LHCN-M2 (cell line): ENCODE measurements at regions not wholly inside any gene's neighbourhood (a gene's known extent, or its start where the extent isn't known, plus 50 kb on each side); places are given as distances from the start of the nearest gene placed in this dataset.

ENCODE experiments used
- DNase-seq: peaks from one replicate; pipeline ENCODE4 v3.0.0-alpha.2; 2012; ENCODE audit warnings: low read depth

DNA sequence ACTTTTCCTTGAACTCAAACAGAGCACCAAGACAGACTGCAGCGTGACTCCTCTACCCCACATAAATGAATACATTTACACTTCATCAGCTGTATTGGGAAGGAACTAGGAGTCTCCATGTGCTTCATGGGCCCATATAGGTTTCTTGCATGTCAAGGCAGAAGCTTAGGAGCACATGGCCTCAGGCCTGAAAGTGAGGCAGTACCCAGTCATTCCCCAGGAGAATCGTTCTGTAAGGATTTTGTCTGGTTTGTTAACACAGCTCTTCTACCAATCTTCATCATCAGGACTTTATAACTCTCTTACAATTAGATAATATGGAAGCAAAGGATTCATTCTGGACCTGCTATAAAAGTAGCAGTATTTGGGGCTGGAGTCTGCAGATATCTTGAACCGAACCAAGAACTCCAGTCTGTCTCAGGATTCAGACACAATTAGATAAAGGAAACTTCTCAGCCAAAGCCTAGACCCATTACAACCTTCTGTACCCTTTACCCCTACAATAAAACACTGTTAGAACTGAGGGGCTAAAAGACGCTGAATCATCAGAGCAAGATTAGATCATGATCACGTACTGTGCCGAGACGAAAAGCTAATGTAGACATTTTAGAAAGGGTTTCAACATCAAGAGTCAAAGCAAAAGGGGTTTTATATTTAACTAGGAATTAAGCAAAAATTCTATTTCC, 385.5 kb upstream of the SLC30A5 start:
- no peak for DNase-seq

DNA sequence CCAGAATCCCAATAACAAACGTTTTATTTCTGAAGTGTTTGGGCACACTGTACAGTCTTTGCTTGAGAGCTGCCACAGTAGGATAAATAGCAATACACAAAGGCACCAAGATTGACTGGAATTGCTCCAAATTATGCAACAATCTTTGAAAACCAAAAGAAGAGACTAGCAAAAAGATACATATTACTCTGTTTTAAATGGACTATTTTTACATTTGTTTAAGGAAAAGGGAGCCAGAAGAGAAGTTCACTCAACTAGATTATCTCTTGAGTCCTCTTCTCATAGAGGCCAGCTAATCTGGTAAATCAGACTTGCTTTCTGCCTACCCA, 385.0 kb upstream of the SLC30A5 start:
- DNase-seq: no peak

DNA sequence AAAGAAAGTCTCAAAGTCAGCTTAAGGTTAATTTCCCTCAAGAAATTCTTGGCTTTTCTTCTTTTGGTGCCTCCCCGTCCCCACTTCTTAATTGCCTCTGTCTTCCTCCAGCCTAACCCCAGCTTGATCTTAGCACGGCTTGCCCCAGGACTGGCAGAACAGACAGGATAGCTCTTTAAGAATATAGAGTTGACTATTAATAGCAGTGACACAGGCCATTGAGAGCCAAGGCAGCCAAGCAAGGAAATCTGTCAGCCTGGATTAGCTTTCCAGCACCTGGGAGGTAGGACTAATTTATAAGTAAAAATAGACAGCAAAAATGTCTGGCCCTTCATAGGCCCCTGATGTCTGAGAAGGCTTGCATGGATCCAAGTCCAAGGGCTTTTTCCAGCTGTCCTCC, 384.6 kb upstream of the SLC30A5 start:
- no peak for DNase-seq

- no peak for DNase-seq
Observed at GRCh38 chr5:68710514-68710913, 383.3 kb upstream of the SLC30A5 start.

DNA sequence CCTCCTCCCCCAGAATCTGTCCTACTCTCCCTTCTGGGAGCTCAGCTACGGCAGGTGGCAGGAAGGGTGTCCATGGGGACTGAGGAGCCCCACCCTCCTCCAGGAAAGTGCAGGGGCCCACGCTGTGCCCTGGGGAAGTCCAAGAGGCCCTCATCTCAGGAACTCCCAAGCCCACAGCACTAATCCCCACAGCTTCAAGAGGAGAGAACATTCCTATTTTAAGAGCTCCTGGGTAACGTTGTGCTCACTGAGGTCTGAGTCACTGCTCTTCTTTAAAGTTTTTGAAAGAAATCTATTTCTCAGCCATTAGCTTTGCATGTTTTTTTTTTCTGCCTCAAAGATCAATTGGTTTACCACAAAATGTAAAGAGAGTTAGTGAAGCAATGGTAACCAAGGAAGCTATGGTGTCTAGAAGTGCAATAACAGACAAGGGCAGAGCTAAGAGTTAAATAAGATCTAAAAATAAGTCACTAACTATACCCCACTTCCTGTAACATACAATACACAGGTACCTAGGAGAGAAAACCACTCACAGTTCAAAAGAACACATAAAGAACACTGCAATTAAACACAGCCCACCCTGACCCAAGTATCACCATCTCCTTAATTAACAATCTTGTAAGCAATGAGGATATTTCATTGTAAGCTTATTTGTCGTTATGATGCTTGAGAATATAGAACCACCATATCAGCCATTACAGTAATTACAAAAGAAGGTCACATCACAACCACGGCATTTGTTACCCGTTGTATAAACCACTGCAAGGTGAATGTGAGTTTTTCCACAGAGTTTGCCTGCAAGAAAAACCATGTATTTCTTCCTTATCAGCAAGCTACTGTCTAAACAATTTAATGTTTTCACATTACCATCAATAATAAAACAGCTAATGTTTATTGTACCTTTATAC, 382.3 kb upstream of the SLC30A5 start:
- DNase-seq: peak; percentile 25

DNA sequence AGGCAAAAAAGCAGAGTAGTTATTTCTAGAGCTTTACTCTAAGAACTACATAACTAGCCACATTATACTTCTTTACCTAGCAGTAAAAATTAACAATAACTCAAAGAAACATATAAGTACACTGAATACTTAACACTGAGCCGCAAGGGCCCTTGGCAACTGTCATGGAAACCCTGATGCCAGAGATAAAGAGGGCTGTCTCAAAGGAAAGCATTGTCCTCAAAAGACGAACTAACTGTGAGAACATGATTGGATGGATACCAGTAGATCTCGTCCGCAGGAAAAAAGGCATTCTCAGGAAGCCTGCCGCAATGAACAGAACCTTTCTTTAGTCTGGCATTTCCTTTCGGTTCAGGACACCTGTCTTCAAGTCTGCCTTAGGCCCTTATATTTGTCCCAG, 379.0 kb upstream of the SLC30A5 start:
- no peak for DNase-seq

DNA sequence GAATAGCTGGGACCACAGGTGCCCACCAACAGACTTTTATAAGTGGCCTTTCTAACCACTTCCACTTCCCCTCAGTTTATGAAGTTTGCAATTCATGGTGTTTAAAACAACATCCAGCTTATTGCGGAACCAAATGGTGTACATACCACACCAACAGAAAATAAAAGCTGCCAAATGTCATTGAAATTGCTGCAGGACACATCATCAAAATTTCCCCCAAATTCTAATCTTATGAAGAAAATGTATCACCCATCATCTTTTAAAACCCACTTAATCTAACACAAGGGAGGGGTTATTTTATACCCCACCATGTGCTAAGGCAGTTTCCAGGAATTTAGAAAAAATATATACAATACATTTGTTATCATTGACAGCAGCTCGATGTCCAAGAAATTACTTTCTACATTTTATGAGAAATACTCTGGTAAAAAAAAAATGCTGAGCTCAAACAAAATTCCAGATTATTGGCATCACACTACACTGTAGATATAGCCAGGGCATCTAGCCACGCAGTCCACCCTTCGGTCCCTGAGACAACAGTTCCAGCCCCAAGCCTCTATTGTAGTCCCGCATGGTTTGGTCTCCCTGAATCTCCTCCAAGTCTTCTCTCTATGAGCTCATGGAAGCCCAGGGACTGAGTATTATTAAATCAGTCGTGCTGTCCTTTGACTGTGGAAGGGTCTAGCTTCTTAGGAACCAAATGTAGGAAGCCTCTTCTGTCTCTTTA, 372.8 kb upstream of the SLC30A5 start:
- DNase-seq: no peak

DNA sequence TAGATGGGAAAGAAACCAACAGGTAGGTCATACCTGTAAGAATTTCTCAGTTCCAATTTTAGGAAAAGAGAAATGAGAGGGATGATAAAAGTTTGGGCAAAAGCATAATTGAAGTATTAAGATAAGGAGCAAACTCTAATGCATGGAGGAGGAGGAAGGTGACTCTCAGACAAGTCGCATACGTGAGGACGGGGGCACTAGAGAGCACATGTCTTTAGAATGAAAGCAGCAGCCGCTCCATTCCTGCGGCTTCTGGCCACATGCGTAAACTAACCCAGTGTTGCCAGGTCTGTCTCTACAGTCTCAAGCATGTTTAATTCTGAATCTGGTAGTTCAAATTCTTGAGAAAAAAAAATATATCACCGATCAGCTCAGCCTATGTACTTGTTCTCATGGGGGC, 371.5 kb upstream of the SLC30A5 start:
- DNase-seq: no peak

GRCh38 chr5:68725905-68726683, 367.7 kb upstream of the SLC30A5 start:
- no peak for DNase-seq

- DNase-seq: no peak
Observed at GRCh38 chr5:68727931-68728330, 365.9 kb upstream of the SLC30A5 start.

GRCh38 chr5:68729678-68730077, 364.1 kb upstream of the SLC30A5 start:
- no peak for DNase-seq

DNA sequence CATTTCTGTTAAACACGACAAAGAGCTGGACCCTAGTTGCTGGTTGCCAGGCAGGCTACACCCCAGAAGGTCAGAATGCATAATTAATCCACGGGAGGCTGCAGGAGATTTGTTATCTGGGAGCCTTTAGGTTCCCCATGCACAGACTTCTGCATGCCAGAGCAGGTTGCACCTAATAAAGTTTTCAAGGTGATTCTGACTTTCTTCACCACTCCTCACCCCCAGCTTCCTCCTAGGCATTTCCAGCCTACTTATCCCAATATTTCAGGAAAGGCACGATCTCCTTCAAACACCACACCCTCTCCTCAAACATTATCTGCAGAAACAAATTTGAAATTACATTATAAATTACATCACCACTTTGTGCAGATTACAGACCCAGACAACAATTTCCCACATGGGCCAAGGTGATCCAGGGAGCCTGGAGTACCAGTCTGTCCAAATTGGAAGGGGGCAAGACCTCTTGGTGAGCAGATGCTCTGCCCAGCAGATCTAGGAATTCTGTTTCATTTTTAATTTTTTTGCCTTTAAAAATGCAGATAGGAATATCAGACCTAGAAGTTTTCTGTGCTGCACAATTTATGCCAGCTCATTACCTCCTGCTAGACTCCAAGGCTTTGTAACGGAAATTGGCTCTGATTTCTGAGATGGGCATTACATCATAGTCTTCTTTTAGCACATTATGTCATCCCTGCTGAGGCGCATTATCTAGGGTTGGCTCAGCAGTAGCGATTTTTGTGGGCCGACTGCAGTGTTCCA, 363.4 kb upstream of the SLC30A5 start:
- peak; percentile 68 for DNase-seq

- no peak for DNase-seq
Observed at GRCh38 chr5:68730979-68731654, 362.7 kb upstream of the SLC30A5 start.

GRCh38 chr5:68732251-68732650, 361.6 kb upstream of the SLC30A5 start:
- DNase-seq: no peak

GRCh38 chr5:68734781-68735180, 359.0 kb upstream of the SLC30A5 start:
- no peak for DNase-seq

DNA sequence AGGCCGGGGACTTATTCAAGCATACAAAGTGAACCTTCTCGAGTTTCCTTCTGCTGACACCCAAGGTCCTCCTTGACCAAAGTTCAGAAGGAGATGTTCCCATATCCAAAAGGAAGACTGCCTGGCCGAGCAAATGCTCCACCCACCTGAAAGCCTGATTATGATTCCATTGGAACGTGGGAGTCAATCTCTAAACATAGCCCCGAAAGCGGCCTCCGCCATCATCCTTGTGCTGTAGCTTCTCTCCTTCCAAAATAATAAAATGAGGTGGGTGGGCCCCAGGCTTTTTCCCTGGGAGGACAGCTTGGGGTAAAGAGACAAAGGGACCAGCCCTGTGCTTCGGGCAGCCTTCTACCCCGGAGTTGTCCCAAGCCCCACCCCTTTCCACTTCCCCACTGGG, 355.6 kb upstream of the SLC30A5 start:
- DNase-seq: no peak

- no peak for DNase-seq
Observed at GRCh38 chr5:68738841-68739240, 355.0 kb upstream of the SLC30A5 start.

DNA sequence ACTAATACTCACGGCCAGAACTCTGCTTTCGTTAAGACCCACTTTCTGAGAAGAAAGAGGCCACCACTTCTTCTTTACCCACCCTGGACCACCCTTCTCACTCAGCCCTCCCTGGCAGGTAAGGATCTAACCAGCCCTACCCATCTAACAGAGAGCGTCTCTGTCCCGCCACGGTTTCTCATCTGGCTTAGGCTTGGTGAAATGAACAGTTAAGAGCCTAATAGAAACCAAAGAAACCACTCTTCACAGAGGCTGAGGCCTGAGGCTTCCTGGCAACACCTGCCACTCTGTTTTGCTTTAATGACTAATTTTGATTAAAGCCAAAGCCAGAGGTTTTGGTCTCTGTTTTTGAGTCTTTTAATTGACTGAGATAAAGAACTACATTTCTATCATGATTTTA, 354.1 kb upstream of the SLC30A5 start:
- no peak for DNase-seq

DNA sequence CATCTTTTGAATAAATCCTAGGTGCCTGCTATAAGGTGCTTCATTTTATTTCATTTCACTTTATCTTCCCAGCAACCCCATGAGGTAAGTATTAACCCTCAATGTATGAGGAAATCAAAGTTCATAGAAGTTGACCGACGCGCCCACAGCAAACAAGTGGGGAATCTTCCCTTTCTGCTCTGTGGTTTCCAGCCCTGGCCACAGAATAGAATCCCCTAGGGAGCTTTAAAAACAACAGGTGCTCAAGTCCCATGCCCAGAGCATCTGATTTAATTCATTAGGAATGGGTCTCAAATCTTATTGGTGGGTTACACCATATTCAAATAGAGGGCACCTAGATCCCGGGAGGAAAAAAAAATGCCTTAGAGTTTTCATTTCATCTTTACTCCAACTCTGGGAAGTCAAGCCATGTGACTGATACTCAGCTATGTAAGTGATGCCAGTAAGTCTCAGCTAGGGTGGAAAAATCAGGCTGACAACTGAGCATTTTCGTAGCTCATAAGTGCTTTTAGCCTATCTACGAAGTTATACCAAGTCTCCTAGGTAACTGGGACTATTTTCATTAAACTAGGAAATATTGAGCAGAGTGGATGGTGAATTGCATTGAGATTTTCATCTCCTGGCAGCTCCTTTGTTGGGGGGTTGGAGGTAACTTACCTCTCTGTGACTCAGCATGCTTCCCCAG, 353.4 kb upstream of the SLC30A5 start:
- DNase-seq: peak; percentile 68

- no peak for DNase-seq
Observed at GRCh38 chr5:68744206-68744605, 349.6 kb upstream of the SLC30A5 start.
